ENCODE measurements at regions not wholly inside any gene's neighbourhood (a gene's known extent, or its start where the extent isn't known, plus 50 kb on each side); places are given as distances from the start of the nearest gene placed in this dataset.

DNA sequence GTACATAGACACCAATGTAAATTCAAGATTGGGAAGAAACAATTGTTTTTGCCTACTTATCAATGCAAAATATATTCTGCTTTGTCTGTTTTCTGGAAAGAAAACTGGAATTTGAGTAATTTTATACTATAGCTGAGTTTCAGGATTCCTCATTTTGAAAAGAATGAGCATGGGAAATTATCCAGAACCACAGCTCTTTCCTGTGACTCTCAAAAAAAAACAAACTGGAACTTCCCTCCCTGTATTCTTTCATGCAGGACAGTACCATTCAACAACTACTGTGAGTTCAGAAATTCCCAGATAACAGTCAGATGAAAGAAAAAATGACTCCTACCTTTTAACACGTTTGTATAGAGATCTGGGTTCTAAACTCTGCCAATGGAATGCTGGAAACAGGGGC lies 372.4 kb downstream of the TGFB2 start:
- no peak for DNase-seq (ENCODE audit: low read depth)

DNA sequence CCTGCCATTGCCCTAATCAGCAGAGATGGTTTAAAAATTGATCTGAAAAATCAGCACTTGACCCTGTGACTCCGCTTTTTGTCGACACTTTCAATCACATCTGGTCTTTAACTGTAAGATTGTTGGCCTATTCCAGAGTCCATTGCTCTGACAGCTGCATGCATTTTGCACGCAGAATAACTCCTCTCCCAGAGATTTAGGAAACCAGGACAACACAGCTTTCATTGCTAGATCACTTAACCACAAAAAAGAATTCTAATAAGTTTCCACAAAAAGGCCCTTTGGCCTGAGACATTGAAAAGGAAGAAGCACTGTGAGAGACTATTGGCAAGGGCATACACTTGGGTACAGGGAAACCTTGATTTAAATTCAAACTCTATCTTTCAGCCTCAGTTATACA lies 373.1 kb downstream of the TGFB2 start:
- DNase-seq (ENCODE audit: low read depth) = no peak

GRCh38 chr1:218718977-218719376 lies 373.8 kb downstream of the TGFB2 start:
- DNase-seq (ENCODE audit: low read depth) = no peak

DNA sequence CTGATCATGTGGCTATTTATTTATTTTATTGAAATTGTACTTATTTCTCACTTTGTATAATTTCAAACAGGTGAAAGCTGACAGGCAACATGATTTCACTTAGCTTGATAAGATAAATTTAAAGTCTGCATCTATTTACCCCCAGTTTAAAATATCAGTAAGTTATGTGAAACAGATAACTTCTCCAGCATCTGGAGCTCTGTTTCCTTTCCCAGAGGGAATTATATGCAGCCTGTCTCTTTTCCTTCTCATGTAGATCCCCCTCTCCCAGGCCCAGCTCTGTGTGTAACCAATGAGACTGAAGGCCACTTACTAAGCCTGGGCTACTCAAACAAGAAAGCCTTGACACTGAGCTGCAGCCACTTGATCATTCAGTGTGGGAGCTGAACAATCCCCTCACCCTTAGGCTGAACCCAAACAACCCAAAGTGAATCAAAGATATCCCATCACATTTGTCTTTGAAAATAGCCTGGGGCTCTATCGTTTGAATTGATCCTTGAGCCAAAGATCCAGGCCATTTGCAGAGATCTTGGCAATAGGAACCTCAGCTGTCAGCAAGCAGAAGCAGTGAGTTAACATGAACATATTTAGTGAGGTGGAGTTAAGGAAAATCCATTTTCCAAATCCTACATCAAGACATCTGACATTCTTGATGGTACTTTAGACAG lies 383.9 kb downstream of the TGFB2 start:
- no peak for DNase-seq (ENCODE audit: low read depth)

DNA sequence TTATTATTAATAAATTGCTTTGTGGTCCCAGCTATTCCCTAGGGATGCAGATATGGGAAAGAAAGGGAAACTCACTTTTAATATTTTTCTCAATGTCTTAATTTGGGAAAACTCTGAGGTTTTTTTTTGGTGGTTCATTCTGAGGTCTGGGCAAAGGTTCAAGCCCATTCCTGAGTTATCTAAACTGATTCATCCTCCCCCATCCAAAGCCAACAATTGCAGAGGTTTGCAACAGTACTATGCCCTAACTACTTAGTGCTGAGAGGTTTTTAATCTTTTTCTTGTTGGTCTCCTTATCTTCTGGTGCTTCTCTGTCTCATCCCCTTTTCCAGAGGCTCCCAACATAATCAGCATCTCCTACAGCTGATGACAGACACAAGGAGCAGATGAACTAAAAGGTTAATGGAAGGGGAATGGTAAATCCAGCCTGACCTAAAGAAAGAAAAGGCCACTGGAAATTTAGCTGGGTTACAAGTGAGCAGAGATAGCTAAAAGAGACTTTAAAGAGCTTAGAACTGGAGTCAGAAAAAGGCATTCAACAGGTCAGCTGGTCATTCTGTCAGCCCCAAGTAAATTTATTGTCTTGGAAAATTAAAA lies 390.4 kb downstream of the TGFB2 start:
- DNase-seq (ENCODE audit: low read depth) = no peak

DNA sequence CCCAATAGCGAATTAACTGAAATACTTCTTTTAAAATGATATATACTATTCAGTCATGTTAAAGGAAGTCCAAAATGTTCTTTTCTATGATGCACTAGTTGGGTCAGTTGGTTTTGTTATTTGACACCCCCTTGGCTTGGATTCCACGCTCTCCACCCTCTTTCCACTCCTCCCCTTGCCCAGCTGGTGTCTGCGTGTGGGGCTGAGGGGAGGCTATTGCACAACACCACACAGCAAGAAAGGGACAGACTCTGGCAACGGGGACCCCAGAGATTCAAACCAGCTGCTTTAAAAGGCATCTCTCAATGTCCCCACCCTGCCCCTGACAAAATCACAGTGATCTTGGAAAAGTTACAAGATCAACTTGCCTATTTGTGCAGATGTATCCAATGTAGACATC lies 394.3 kb downstream of the TGFB2 start:
- no peak for DNase-seq (ENCODE audit: low read depth)

- no peak for DNase-seq (ENCODE audit: low read depth)
Measured at GRCh38 chr1:218741852-218742251, 396.7 kb downstream of the TGFB2 start.

GRCh38 chr1:218742467-218743262 lies 397.5 kb downstream of the TGFB2 start:
- DNase-seq (ENCODE audit: low read depth) = no peak

DNA sequence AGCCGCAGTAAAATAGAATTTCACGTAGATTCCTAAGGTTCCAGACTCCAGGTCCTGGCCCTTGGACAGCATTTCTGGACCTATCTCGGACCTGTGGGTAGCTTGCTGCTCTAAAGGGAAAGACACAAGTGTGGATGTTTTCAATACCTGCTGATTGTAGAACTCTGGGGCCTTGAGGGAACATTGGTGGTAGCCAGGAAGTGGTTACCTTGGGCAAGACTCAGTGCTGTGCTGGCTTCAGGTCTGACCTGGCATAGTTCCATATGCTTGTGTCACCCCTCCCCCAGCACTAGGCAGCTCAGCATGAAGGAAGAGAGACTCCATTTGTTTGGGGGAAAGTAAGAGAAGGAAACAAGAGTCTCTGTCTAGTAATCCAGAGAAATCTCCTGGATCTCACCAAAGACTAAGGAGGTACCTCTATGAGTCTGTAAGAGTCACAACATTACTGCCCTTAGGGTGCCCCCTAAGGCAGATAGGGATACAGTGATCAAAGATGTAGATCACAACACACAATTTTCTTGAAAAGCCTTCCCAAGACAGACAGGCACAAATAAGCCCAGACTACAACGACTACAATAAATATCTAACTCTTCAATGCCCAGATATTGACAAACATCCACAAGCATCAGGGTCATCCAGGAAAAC lies 398.8 kb downstream of the TGFB2 start:
- DNase-seq (ENCODE audit: low read depth) = no peak

DNA sequence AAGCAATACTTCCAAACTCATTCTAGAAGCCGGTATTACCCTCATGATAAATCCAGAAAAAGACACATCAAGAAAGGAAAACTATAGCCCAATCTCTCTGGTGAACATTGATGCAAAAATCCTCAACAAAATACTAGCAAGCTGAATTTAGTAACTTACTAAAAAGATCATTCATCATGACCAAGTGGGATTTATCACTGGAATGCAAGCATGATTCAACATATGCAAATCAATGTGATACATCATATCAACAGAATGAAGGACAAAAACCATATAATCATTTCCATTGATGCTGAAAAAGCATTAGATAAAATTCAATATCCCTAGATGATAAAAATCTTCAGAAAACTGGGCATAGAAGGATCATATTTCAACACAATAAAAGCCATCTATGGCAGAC lies 402.9 kb downstream of the TGFB2 start:
- DNase-seq (ENCODE audit: low read depth) = no peak

DNA sequence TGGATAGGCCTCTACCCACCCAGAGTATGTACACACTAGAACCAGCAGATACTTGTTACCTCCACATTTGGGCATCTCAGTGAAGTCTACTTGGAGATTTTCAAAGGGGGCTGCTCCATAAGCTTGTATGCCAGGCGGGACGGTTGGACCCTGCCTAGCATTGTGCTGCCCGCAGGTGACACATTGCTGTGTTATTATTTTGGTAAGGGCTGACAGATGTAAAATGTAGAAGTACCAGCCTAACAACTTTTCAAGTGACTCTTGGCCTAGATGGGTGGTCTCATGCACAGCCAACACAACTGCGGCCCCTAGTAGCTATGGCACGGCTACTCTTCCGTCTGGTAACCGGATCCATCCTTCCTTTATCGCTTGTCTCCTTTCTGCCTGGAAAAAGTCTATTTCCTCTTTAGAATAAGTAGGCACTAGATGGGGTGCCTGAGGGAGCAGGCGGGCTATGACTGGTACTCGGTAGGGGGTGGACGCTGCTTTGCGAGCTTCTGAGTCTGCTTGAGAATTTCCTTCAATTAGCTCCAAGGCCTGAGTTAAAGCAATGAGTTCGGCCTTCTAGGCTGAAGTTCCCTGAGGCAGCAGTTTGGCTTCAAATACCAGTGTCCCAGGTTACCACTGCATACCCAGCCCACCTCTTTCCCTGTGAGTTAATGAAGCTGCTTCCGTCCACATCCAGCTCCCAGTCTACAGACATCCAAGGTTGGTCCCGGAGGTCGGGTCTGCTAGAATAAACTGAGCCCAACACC lies 405.3 kb downstream of the TGFB2 start:
- no peak for DNase-seq (ENCODE audit: low read depth)

DNA sequence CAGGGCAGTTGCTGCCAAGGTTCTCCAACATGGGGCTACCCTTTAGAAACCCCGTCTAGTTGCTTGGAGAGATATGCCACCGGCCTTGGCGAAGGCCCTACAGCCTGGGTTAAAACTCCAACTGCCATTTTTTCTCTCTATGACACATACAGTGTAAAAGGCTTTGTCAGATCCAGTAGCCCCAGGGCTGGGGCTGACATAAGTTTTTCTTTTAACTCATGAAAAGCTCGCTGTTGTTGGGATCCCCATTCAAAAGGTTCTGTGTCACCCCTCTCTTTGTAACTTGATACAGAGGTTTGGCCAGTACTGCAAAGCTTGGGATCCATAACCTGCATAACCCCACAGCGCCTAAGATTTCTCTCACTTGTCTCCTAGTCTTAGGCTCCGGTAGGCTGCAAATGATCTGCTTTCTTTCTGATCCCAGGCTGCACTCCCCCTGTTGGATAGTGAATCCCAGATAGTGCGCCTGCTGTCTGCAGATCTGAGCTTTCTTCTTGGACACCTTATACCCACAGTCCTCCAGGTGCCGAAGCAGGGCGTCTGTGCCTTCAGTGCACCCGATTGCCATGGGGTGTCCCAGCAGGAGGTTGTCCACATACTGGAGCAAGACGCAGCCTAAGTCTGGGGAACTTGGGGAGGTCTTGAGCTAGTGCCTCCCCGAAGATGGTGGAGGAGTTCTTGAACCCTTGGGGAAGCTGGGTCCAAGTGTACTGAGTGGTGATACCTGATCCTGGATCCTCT lies 406.2 kb downstream of the TGFB2 start:
- no peak for DNase-seq (ENCODE audit: low read depth)

DNA sequence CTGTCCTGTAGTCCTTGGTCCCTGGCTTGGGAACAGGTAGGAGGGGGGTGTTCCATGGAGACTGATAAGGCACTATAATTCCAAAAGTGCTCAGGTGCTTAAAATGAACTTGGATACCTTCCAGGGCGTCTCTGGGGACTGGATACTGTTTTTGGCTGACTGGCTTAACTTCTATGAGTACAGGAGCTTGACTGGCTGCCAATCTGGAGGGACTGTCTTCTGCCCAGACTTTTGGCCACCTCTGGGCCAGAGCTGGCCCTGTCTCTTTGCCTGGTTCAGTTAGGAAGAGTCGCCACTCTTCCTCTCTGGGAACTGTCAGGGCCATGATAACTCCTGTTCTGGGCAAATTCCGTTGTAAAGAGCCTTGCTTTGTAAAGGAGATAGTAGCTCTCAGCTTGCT lies 407.0 kb downstream of the TGFB2 start:
- no peak for DNase-seq (ENCODE audit: low read depth)

DNA sequence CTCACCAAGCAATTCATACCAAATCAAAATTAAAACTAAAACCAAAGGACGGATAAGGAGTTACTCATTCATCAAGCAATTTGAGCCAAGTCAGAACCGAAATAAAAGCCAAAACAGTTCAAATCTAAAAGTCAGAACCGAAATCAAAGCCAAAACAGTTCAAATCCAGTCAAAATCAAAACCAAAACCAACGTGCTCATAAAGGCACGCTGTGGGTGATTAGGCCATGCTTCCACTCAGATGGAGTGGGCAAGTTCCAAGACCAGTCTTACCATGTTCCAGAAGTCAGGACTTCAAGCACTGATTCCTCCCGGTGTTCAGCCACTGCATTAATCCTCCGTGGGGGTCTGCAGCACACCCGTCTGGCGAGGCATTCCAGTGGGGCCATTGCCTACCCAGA lies 409.3 kb downstream of the TGFB2 start:
- DNase-seq (ENCODE audit: low read depth) = no peak

GRCh38 chr1:218755128-218755527 lies 410.0 kb downstream of the TGFB2 start:
- DNase-seq (ENCODE audit: low read depth) = no peak

- DNase-seq (ENCODE audit: low read depth) = no peak
Measured at GRCh38 chr1:218759795-218760194, 413.9 kb upstream of the LYPLAL1 start.

GRCh38 chr1:218760601-218761570 lies 412.8 kb upstream of the LYPLAL1 start:
- DNase-seq (ENCODE audit: low read depth) = no peak

DNA sequence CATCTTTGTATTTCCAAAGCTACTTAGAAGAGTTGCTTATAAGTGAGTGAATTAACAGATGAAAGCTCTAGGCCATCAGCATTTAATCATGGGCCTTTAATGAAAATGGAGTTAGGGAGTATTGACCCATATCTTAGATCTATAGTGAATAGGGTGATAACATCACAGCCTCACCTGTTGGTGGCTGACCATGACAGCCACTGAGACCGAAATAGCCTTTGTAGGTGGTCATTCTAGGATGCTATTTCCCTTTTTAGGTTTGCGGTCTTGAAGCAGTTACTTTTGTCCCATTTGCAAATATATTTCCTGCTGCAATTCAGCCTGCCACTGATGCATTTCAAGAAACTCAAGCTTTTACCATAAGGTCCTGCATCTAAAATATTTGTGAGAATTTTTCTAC lies 410.1 kb upstream of the LYPLAL1 start:
- DNase-seq (ENCODE audit: low read depth) = no peak

DNA sequence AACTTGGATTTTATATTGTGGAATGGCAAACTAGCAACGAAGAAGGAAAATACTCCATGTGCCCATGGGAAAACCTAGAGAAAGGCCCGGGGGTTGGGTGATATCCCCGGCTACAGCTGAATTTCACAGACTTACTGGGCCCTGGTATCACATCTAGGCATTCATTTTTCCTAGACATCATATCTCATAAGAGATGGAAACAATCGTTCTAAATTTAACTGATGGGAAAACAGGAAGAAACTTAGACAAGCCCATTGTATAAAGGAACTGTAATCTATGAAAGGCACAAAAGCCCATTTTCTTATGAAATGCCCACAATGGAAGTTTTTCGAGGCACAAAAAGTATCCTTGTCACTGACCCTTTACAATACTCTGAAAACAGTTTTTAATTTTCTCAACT lies 407.9 kb upstream of the LYPLAL1 start:
- DNase-seq (ENCODE audit: low read depth) = no peak

- DNase-seq (ENCODE audit: low read depth) = no peak
Measured at GRCh38 chr1:218771931-218772330, 401.7 kb upstream of the LYPLAL1 start.

Data from activated T-cell treated with anti-CD3 and anti-CD28 coated beads for 24 hours (primary cell).